HG02798 (cell line): ENCODE measurements at regions not wholly inside any gene's neighbourhood (a gene's known extent, or its start where the extent isn't known, plus 50 kb on each side); places are given as distances from the start of the nearest gene placed in this dataset.
A peak's percentile ranks its signal among the peaks of the same experiment; 100 is the strongest.

Experiments used
- ATAC-seq: cut with Tn5 transposase; IDR thresholded peaks from one replicate; pipeline ENCODE4 v1.9.1; 2021; ENCODE audit warnings: mild to moderate bottlenecking; ENCODE audit not compliant: unreplicated experiment, poor library complexity

DNA sequence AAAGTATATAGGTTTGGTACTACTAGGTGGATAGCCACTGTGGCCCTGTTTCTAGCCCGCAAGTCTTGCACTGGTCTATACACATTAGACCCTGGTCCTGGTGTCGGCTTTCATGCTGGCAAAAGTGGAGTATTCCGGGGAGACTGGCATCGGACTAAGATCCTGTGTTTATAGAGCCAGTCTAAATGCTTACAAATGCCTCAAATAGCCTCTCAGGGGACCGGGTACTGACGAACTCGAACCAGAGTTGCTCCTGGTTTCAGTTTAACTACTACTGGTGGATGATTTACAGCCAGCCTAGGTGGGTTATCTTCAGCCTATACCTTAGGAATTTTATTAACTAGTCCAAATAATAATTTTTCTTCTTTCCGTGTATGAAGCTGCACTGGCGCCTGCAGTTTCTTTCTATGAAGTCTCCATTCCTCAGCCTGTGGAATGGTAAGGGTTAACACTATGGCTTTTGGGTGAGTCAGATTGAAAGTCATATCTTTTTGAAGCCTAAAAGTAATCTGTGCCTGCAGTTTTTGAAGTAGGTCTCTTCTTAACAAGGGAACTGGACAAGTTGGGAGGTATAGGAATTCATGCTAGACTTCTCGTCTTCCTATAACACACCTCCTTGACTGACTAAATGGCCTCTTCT lies 51.3 kb downstream of the OR10H4 start:
- no peak for ATAC-seq

DNA sequence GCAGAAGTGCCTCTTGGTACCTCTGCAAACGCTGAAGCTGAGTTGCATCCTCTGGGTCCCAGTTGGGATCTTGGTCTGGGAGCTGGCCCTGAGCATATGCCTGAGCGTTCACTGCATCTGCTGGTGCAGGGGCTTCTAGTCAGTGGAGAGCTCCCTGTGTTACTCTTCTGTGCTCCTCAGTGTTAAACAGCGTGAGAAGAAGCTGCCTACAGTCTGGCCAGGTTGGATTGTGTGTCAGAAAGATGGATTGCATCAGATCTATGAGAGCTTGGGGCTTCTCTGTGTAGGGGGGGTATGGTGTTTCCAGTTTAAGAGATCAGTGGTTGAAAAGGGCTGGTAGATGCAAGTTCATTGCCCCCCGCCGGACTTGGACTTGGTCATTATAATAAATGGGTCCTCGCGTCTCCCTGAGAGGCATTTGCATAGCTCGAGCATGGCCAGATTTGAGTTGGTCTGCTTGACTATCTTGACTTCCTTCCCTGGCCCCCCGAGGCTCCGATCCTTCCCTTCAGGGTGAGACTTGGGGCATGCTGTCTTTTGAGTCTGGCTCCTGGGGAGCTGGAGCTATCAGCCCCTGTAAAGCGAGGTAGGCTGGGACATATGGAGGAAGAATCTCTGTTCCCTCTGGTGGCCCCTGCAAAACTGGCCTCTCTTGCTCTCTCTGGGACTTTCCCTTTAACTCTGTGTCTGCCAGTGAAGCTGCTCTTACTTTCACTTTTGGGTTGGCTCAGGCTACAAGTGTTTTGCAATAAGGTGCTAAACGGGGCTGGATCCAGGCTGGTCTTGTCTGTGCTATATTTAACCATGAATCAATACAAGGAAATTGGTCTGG lies 52.9 kb downstream of the OR10H4 start:
- peak; percentile 66 for ATAC-seq

DNA sequence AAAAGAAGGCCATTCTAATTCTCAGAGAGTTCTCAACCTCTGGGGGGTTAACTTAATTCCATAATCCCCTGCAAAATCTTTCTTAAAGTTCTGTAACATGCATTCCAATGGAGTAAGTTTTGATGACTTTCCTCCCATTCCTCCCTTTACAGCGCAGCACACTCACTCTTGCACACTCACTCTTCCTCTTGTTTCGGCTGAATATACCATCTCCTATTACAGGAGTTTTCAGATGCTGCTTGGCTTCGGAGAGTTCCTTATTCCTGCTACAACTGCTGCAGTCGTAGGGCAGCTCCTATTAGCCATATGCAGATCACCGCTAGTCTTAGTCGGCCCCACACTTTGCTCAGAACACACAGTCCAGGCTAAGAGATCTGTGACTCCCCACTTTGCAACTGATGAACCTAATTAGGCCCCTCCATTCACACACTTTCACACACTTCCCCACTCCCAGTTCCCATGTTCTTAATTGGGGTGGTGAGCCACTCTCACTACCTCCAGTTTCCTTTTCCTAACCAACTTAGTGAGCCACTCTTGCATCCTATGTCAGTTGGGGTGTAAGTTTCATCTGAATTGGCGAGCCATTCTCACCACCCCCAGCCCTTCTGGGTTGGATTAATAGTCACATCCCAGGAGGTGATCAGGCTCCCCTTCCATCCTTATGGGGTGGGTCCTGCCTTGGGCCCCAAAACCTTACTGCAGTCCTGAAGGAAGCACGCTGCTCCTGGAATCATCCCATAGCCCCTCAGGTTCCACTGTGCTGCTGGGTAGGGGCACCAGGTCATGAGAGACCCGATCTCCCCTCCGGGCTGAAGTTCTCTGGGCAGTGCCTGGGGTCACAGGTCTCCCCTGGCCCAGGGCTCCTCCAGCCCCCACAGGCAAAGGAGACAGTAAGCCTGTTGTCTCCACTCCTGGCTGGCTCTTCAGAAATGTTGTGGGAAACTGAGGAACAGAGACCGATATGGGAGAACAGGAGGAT lies 53.9 kb downstream of the OR10H4 start:
- no peak for ATAC-seq

DNA sequence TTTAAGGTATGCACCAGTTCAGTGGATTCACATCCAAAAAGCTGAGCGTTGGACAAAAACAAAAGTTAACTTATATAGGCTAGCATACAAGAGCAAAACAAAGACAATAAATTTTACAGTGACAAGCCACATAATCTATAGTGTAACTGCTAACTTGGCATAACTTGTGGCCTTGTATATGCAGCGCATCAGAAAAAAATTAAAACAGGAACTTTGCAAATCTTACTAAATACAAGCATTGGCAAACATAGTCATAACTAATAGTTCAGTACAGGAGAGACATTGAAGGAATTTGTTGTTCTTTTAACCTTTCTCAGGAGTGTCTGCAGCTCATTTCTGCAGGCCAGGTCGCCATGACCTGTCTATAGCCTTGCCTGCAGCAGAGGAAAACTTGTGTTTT lies 54.6 kb downstream of the OR10H4 start:
- ATAC-seq = no peak

DNA sequence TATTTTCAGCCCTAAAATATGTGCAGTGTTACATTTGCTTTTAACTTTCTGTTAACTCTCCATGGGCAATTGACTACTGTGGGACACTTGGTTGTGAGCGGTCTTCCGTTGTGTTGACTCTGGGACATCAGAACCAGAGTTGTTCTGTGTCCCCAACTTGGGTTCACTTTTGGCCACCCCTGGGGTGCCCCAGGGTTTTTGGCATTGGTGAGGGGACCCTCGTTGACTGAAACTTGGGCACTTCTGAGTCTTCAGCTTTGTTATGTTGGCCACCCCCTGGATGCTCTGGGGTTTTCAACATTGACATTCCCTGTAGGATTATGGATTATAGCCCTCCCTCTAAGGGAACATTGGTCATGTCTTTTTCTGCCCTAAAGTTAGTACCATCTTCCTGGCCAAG lies 57.1 kb downstream of the OR10H4 start:
- ATAC-seq = no peak

DNA sequence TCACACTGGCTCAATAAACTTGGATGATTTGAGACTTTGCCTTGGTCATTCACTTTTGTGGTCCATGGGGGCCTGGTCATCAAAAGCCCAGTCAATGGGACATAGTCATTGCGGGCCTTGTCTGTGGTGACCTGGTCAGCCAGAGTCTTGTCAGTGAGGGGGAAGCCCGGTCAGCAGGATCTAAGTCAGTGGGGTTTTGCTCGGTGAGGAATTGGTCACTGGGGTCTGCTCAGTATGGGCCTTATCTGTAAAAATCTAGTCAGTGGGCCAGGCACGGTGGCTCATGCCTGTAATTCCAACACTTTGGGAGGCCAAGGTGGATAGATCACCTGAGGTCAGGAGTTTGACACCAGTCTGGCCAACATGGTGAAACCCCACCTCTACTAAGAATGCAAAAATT lies 63.7 kb upstream of the TPM4 start:
- ATAC-seq = no peak

DNA sequence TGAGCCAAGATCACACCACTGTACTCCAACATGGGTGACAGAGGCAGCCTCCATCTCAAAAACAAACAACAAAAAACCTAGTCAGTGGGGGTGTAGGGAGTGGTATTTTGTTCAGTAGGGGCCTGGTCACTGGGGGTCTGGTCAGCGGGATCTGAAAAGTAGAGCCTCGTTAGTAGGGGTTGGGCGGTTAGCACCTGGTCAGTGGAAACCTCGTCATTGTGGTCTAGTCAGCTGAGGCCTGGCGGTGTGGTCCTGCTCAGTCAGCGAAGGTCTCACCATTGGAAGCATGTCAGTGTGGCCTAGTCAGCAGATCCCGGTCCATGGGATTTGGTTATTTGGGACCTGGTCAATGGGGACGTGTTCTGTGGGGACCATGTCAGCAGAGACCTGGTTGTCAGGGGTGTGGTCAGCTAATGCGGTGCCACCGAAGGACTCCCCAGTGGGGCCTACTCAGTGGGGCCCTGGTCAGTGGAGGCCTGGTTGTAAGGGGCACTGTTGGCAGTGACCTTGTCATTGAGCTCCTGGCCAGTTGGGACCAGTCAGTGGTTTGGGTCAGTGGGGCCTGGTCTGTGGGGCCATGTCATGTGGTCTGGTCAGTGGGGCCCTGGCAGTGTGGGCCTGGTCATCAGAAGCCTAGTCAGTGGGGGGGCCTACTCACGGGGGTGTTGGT lies 63.0 kb upstream of the TPM4 start:
- no peak for ATAC-seq

DNA sequence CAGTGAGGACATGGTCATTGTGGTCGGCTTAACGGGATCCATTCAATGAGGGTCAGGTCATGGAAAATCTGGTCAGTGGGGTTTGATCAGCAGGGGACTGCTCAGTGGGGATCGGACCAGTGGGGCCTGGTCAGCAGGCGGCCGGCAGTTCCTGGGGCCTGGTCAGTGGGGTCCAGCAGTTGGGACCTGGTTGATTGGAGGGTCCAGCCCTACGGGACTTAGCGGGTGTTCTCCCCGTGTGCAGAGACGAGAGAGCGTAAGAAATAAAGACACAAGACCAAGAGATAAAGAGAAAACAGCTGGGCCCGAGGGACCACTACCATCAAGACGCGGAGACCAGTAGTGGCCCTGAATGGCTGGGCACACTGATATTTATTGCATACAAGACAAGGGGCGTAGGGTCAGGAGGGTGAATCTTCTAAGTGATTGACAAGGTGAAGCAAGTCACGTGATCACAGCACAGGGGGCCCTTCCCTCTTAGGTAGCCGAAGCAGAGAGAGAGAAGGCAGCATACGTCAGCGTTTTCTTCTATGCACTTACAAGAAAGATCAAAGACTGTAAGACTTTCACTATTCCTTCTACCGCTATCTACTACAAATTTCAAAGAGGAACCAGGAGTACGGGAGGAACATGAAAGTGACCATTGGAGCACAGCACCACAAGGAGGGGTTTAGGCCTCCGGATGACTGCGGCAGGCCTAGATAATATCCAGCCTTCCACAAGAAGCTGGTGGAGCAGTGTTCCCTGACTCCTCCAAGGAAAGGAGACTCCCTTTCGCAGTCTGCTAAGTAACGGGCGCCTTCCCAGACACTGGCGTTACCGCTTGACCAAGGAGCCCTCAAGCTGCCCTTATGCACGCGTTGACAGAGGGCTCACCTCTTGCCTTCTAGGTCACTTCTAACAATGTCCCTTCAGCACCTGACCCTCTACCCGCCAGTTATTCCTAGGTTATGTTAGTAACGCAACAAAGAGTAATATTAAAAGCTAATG lies 62.1 kb upstream of the TPM4 start:
- ATAC-seq = no peak

DNA sequence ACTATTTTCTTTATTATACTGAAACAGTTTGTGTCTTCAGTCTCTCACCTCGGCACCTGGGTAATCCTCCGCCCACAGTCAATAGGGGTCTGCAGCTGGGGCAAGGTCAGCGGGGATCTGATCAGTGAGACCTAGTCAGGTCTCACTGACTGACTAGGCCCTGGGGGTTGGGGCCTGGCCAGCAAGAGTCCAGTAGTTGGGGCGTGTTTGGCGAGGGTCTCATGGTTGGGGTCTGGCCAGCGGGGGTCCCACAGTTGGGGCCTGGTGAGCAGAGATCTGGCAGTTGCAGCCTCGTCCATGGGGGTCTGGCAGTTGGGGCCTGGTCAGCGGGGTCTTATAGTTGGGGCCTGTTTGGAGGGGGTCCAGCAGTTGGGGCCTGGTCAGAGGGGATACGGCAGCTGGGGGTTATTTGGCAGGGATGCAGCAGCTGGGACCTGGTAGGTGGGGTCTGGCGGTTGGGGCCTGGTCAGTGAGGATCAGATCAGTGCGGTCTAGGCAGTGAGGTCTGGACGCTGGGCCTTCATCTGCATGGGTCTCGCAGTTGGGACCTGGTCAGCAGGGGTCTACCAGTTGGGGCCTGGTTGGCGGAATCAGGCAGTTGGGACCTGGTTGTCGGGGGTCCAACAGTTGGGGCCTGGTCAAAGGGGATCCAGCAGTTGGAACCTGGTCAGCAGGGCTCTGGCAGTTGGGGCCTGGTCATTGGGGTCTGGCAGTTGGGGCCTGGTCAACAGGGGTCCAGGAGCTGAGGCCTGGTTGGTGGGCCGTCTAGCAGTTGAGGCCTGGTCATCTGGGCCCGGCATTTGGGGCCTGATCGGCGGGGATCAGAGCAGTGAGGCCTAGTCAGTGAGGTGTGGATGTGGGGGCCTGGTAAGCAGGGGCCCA lies 61.1 kb upstream of the TPM4 start:
- ATAC-seq = no peak

DNA sequence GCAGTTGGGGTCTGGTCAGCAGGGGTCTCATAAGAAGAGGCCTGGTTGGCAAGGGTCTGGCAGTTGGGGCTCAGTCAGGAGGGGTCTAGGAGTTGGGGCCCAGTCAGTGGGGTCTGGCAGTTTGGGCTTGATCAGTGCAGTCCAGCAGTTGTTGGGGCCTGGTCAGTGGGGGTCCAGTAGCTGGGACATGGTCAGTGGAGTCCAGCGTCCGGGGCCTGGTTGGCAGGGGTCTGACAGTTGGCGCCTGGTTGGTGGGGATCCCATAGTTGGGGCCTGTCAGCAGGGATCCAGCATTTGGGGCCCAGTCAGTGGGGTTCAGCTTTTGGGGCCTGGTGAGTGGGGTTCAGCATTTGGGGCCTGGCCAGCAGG lies 60.5 kb upstream of the TPM4 start:
- ATAC-seq = no peak

DNA sequence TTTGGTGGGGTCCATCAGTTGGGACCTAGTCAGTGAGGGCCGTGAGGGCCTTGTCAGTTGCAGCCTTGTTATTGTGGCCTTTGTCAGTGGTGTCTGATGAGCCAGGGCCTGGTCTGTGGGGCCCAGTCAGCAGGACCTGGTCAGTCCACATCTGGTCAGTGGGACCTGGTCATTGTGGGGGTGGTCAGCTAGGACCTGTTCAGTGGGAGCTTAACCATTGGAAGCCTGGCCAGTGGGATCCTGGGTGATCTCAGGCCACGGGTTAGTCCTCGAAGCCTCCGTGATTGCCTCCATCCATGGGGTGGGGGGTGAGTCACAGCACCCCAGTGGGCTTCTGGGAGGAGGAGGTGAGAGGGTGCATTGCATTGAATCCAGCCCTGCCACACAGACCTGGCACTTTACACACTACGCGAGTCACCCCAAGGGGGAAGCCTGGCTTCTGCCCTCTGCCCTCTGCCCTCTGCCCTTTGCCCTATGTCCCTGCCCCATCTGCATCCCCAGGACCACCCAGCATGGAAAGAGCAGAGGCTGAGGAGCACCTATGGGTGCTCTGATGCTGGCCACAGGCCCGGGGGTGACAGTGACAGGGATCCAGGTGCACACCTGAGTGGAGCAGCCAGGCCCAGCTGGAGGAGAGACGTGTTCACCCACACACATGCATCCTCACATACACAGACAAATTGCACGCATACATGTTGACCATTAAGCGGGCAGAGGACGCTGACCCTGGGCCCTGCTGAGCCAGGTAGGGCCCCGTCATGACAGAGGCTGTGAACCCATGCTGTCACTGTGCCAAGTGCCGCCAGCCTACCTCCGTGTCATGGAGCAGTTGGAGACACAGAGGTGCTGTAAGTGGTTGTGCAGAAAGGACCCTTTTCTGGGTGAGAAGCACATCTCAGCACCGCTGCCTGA lies 59.8 kb upstream of the TPM4 start:
- no peak for ATAC-seq

DNA sequence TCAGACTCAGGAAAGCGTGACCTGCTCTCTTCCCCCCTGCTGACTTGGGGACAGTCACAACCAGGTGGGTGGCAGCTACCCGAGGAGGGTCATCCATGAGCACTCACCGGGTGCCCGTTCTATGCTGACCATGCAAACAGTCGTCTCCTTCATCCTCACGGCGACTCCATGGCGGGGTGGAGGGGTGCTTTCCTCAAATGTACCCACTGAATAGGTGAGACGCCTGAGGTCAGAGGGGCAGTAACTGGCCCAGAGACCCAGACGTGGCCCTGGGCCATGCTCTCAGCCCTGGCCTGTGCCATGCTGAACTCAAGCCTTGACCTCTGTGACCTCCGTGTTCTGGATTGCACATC lies 59.2 kb upstream of the TPM4 start:
- ATAC-seq = no peak

DNA sequence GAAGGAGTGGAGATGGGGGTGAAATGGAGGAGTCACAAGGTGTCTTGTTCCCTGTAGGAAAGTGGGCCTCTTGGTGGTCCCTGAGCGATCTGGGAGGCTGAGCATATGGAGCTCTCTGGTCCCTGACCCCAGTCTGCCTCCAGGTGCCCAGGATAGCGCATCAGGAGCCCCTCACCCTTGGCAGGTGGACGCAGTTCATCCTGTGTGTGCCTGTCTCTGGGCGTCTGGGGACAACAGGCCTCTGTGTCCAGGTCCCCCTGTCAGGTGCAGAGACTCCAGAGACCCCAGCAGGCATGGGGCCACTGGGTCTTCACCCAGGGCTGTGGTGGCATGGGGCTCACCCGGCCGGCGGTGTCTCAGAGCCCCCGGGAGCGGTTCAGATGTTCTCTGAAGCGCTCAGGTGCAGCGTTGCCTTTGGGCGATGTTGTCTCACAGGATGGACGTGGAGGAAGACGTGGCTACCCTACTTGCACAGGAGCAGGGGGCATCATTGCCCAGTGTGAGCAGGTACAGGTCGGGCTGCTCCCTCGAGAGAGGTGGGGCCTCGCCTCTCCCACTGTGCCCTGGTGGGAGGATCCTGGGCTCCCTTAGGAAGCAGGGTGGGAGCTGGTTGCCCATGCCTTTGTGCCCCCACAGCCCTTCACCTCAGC lies 58.1 kb upstream of the TPM4 start:
- ATAC-seq = no peak

DNA sequence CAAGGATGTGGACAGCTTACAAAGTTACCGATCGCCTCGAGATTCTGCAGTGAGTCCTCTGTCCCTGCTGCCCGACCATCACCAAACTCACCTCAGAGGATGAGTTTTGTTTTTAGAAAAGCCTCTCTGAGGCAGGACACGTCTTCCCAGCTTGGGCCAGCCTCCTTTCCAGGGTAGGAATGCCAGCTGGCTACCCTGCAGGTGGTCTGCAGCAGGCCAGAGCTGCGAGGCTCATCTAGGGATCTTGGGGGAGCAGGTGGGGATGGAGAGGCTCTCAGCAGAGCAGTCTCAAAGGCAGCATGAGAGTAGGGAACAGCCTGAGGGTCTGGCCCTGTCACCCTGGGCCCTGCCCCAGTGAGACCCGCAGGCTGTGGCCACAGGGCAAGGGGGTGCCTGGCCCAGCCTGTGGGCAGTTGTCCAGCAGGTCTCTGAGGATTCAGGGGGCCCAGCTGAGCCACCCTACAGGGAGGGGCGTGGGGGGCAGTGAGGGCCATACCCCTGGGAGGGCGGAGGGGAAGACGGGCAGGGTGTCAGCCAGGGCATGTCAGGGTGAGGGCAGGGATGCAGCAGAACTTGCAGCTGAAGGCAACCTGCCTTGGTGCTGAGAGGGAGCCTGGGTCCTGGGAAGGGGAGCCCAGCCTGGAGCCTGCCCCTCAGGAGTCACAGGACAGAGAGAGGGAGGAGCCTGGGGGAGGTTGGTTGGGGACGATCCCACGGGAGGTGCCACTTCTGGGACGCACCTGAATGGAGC lies 57.3 kb upstream of the TPM4 start:
- ATAC-seq = no peak

DNA sequence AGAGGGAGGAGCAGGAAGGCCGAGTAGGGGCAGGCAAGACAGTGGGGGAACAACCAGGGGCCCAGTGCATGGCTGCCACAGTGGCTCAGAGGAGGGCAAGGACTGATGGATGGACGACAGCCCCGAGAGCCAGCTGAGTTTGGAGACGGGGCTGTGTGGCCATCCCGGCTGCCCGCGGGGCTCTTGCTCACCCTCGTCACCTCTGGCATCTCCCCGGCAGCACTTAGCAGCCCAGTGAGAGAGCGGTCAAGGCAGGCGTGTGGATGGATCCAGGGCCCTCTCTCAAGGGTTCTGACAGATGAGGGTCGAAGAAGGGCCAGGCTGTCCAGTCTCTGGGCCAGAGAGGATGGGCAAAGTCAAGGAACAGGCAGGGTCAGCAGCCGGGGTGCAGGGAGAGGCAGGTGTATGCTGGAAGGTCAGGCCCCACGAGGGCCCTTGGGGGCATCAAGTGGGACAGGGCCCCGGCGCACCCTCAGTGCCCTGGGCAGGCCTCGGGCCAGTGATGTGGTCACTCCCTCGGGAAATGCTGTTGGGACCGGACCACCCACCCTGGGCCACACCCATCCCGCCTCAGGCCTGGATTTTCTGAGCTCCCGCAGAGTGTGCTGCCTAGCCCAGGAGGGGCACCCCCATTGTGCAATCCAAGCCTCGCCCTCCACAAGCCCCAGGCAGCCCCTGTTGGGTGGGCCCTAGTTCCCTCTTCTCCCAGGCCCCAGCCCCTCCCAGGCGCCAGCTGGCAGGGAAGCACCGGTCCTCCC lies 56.4 kb upstream of the TPM4 start:
- no peak for ATAC-seq

DNA sequence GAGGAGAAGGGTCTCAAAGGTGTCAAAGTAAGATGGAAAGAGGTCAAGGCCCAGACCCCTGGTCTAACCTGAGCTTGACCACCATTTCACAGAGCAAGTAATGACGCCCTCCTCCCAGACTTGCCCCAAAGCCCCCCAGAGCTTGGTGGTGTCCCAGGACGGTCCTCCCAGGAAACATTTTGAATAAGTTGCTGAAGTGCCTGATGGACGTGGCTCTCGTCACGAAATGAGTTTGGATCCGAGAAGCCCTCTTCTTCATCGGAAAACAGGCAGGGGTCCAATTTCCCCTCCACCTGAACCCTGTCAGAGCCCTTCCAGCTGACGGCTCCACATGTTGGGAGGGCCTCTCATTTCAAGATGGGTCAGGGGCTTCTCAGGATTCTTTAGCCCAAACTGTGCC lies 54.5 kb upstream of the TPM4 start:
- no peak for ATAC-seq
